ENCODE measurements at regions not wholly inside any gene's neighbourhood (a gene's known extent, or its start where the extent isn't known, plus 50 kb on each side); places are given as distances from the start of the nearest gene placed in this dataset.
A peak's percentile ranks its signal among the peaks of the same experiment; 100 is the strongest.

DNA sequence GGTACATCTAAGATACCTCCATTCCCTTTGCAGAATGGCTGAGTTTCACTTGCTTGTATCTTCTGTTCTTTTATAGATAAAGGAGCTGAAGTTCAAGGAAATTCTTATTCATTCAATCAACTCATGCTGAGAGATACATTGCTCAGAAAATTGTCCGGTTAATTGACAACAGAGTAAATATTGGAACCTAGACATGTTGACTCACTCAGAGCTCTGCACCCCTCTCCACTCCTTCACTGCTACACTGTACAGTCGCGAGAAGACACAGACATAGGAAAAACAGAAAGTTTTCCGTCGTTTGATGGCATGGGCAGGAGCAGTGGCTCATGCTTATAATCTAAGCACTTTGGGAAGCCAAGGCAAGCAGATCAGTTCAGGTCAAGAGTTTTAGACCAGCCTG, 690.5 kb upstream of the SOX9 start:
- Histone ChIP-seq H3K4me3 (ENCODE audit: low read depth, low read length) (no peak overlapping the region), H3K27ac (ENCODE audit: insufficient read depth, low read length, poor library complexity, severe bottlenecking) (no peak overlapping the region), H3K27me3 (ENCODE audit: control insufficient read depth, insufficient read depth, low read length) (no peaks in the 10 kb centered on the region), H3K4me1 (ENCODE audit: control insufficient read depth, insufficient read depth, low read length, poor library complexity, severe bottlenecking) (no peaks in the 10 kb centered on the region), H3K9me3 (ENCODE audit: control insufficient read depth in 2 of 2, low read length in 2 of 2) (peaks cover 0 to 4% of the 10 kb centered on the region in 2 experiments), H3K36me3 (ENCODE audit: control insufficient read depth, insufficient read depth, low read length) (no peaks in the 10 kb centered on the region)
- Mint-ChIP-seq H3K9me3 (peaks cover 0 to 19% (median 4%) of the 10 kb centered on the region in 7 donors), H3K27me3 (no peaks in the 10 kb centered on the region), H3K4me3 (no peak overlapping the region), H3K36me3 (no peaks in the 10 kb centered on the region), H3K27ac (no peak overlapping the region), H3K4me1 (no peaks in the 10 kb centered on the region)
- ATAC-seq (ENCODE audit: low read depth in 2 of 2) (no peak), DNase-seq (no peak)

DNA sequence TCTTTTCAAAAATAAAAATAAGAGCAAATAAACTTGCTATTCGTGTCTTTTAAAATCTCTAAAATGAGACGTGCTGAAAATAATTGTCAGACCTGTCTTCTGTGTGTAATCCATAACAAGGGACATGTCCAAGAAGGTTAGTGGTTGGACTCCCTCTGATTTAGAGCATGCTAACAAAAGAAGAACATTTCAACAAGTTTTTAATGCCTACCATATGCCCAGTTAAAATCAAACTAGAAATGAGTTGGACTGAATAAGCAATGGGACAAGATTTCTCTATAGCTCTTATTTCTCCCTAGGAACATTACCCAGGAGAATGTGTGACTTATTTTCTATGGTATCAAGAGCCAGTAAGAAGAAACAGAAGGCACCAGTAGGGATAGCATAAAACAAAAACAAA, 689.7 kb upstream of the SOX9 start:
- H3K9me3 Mint-ChIP-seq = peaks cover 0 to 14% (median 4%) of the 10 kb centered on the region in 7 donors

DNA sequence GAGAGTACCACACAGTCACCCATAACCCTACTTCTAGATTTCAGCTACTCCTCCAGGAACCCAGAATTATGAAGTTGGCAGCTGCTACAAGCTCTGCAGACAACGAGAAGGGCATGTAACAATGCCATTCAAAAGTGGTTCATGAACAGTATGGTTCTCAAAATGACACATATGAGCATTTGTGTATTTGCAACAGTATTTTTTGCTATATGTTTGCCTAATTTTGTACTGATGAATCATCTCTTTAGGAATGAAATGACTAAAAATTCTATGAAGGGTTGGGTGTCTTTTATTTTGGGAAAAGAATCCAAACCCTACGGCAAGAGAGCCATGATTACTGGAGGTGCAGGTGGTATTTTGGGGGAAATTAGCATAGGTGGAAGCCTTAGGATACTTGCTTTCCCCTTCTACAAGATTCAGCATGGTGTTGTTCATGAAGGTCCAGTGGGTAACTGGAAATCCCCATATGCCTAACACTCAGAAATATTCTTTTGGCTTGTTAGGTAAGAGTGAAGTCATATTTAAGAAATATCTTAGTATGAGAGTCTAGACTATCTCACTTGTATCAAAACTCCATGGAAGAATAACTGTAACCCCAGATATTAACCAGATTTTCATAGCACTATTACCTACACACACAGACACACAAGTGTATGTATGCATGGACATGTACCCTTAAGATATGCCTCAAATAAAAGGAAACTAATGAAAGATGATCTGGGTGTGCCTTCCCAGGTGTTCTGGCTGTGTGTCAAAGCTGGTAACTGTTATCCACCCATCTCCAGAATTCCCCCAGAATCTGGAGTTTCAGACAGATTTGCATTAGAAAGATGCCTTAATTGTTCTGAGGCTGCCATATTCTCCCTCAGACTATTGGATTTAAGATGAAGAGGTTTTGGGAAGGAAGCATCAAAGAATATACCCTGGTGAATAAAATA, 688.2 kb upstream of the SOX9 start:
- no peak overlapping the region for H3K27ac Mint-ChIP-seq
- Histone ChIP-seq H3K4me3 (ENCODE audit: low read depth, low read length) (no peak overlapping the region), H3K27me3 (ENCODE audit: control insufficient read depth, insufficient read depth, low read length) (no peaks in the 10 kb centered on the region), H3K4me1 (ENCODE audit: control insufficient read depth, insufficient read depth, low read length, poor library complexity, severe bottlenecking) (no peaks in the 10 kb centered on the region), H3K9me3 (ENCODE audit: control insufficient read depth in 2 of 2, low read length in 2 of 2) (peaks cover 0 to 4% of the 10 kb centered on the region in 2 experiments), H3K36me3 (ENCODE audit: control insufficient read depth, insufficient read depth, low read length) (no peaks in the 10 kb centered on the region), H3K27ac (ENCODE audit: insufficient read depth, low read length, poor library complexity, severe bottlenecking) (no peak overlapping the region)
- no peaks in the 10 kb centered on the region for H3K27me3 Mint-ChIP-seq
- peaks cover 0 to 8% (median 4%) of the 10 kb centered on the region in 7 donors for H3K9me3 Mint-ChIP-seq
- no peak for ATAC-seq (ENCODE audit: low read depth in 2 of 2)
- DNase-seq = no peak
- H3K36me3 Mint-ChIP-seq = no peaks in the 10 kb centered on the region
- H3K4me3 Mint-ChIP-seq = no peak overlapping the region
- H3K4me1 Mint-ChIP-seq = no peaks in the 10 kb centered on the region

More for the DNA sequence above, 689.7 kb upstream of the SOX9 start:
- H3K27ac Mint-ChIP-seq = no peak overlapping the region
- DNase-seq (no peak), ATAC-seq (ENCODE audit: low read depth in 2 of 2) (no peak)
- Histone ChIP-seq H3K27me3 (ENCODE audit: control insufficient read depth, insufficient read depth, low read length) (no peaks in the 10 kb centered on the region), H3K4me3 (ENCODE audit: low read depth, low read length) (no peak overlapping the region), H3K27ac (ENCODE audit: insufficient read depth, low read length, poor library complexity, severe bottlenecking) (no peak overlapping the region), H3K4me1 (ENCODE audit: control insufficient read depth, insufficient read depth, low read length, poor library complexity, severe bottlenecking) (no peaks in the 10 kb centered on the region), H3K36me3 (ENCODE audit: control insufficient read depth, insufficient read depth, low read length) (no peaks in the 10 kb centered on the region), H3K9me3 (ENCODE audit: control insufficient read depth in 2 of 2, low read length in 2 of 2) (peaks cover 0 to 4% of the 10 kb centered on the region in 2 experiments)
- no peaks in the 10 kb centered on the region for H3K36me3 Mint-ChIP-seq
- H3K27me3 Mint-ChIP-seq = no peaks in the 10 kb centered on the region
- H3K4me3 Mint-ChIP-seq = no peak overlapping the region
- H3K4me1 Mint-ChIP-seq = no peaks in the 10 kb centered on the region

DNA sequence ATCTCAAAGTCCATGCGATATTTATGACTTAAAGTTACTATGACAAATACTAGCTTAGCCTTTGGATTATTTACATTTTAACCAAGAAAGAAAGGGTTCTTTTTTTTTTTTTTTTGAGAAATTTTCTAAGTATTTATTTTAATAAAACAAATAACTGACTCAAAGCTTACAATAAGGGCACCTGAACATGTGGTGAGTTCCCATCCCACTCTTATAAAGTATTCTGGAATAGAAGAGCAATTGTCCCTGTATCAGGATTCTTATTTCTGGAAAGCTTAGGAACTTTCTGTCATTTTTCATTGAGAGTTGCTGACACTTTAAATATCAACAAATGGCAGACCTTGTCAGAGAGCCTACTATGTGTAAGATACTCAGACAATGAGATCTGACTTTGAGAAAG, 686.1 kb upstream of the SOX9 start:
- no peak for DNase-seq
- no peaks in the 10 kb centered on the region for H3K36me3 ChIP-seq (ENCODE audit: control insufficient read depth, insufficient read depth, low read length)
- no peaks in the 10 kb centered on the region for H3K9me3 ChIP-seq (ENCODE audit: control insufficient read depth in 2 of 2, low read length in 2 of 2)
- H3K27me3 ChIP-seq (ENCODE audit: control insufficient read depth, insufficient read depth, low read length) = no peaks in the 10 kb centered on the region
- Mint-ChIP-seq H3K27ac (no peak overlapping the region), H3K4me3 (no peak overlapping the region), H3K27me3 (no peaks in the 10 kb centered on the region), H3K36me3 (no peaks in the 10 kb centered on the region), H3K4me1 (no peaks in the 10 kb centered on the region), H3K9me3 (peaks cover 0 to 7% (median 4%) of the 10 kb centered on the region in 7 donors)
- H3K27ac ChIP-seq (ENCODE audit: insufficient read depth, low read length, poor library complexity, severe bottlenecking) = no peak overlapping the region
- H3K4me3 ChIP-seq (ENCODE audit: low read depth, low read length) = no peak overlapping the region
- ATAC-seq (ENCODE audit: low read depth in 2 of 2) = no peak
- H3K4me1 ChIP-seq (ENCODE audit: control insufficient read depth, insufficient read depth, low read length, poor library complexity, severe bottlenecking) = no peaks in the 10 kb centered on the region

DNA sequence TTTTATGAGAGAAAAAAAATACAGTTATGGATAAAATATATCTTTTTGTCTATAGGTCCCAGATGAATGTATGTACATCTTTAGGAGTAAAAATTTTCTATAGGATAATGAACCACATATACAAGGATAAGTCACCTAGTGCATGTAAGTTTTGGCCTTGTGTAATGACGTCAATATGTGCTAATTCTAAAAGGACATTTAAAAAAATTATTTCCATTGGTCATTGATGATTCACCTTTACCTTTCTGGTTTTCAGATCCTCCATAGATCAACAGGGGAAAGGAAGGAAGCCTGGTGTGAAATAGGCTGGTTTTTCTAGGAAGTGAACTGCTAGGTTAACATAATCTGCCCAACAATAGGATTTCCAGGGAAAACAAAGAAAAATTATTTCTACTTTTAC, 684.3 kb upstream of the SOX9 start:
- Histone ChIP-seq H3K36me3 (ENCODE audit: control insufficient read depth, insufficient read depth, low read length) (no peaks in the 10 kb centered on the region), H3K4me3 (ENCODE audit: low read depth, low read length) (no peak overlapping the region), H3K4me1 (ENCODE audit: control insufficient read depth, insufficient read depth, low read length, poor library complexity, severe bottlenecking) (no peaks in the 10 kb centered on the region), H3K27me3 (ENCODE audit: control insufficient read depth, insufficient read depth, low read length) (no peaks in the 10 kb centered on the region), H3K27ac (ENCODE audit: insufficient read depth, low read length, poor library complexity, severe bottlenecking) (no peak overlapping the region), H3K9me3 (ENCODE audit: control insufficient read depth in 2 of 2, low read length in 2 of 2) (no peaks in the 10 kb centered on the region)
- H3K9me3 Mint-ChIP-seq = peaks cover 0 to 16% (median 6%) of the 10 kb centered on the region in 7 donors
- H3K4me3 Mint-ChIP-seq = no peak overlapping the region
- H3K27ac Mint-ChIP-seq = no peak overlapping the region
- H3K27me3 Mint-ChIP-seq = no peaks in the 10 kb centered on the region
- H3K4me1 Mint-ChIP-seq = no peaks in the 10 kb centered on the region
- DNase-seq (no peak), ATAC-seq (ENCODE audit: low read depth in 2 of 2) (no peak)
- H3K36me3 Mint-ChIP-seq = no peaks in the 10 kb centered on the region

DNA sequence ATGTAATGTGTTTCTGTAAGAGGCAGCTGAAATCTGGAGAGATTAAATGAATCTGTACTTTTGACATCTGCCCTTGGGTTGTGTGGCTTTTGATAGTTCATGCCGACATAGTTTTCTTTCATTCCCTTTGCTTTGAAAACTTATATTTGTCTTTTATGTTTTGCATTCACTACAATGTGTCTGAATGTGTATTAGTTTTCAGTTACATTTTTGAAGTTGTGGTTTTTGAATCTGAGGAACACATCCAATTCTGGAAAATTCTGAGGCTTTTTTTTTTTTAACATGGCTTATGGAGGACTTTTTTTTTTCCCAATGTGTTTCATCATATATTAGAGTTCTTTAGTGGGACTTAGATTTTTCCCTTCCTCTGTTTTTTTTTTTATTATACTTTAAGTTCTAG, 683.7 kb upstream of the SOX9 start:
- Histone ChIP-seq H3K36me3 (ENCODE audit: control insufficient read depth, insufficient read depth, low read length) (no peaks in the 10 kb centered on the region), H3K4me3 (ENCODE audit: low read depth, low read length) (no peak overlapping the region), H3K9me3 (ENCODE audit: control insufficient read depth in 2 of 2, low read length in 2 of 2) (no peaks in the 10 kb centered on the region), H3K4me1 (ENCODE audit: control insufficient read depth, insufficient read depth, low read length, poor library complexity, severe bottlenecking) (no peaks in the 10 kb centered on the region), H3K27ac (ENCODE audit: insufficient read depth, low read length, poor library complexity, severe bottlenecking) (no peak overlapping the region), H3K27me3 (ENCODE audit: control insufficient read depth, insufficient read depth, low read length) (no peaks in the 10 kb centered on the region)
- H3K36me3 Mint-ChIP-seq = no peaks in the 10 kb centered on the region
- no peaks in the 10 kb centered on the region for H3K4me1 Mint-ChIP-seq
- ATAC-seq (ENCODE audit: low read depth in 2 of 2) (no peak), DNase-seq (no peak)
- H3K9me3 Mint-ChIP-seq = peaks cover 0 to 19% (median 4%) of the 10 kb centered on the region in 7 donors
- H3K4me3 Mint-ChIP-seq = no peak overlapping the region
- no peak overlapping the region for H3K27ac Mint-ChIP-seq
- H3K27me3 Mint-ChIP-seq = no peaks in the 10 kb centered on the region

DNA sequence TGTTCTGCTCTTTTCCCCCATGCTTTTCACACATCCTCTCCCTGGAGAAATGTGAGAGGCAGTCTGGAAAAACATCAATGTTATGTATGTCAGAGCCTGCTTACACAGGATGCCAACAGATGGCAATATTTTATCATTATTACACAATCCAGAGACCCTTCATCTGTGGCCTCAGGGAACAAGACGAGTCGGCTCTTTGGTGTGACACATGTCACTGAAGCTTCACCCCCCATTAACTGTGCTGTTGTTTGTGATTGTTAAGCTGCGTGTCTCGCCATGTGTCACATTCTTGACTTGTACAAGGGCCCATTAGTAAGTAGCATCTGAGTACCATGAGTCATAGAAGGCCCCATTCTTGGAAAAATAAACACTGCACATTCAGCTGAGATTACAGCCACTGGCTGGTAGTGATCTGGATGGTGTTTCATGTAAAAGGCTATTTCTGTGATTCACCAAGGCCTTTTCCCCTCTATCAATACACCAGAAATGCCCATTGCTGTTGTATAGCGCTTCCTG, 682.1 kb upstream of the SOX9 start:
- no peaks in the 10 kb centered on the region for H3K4me1 Mint-ChIP-seq

DNA sequence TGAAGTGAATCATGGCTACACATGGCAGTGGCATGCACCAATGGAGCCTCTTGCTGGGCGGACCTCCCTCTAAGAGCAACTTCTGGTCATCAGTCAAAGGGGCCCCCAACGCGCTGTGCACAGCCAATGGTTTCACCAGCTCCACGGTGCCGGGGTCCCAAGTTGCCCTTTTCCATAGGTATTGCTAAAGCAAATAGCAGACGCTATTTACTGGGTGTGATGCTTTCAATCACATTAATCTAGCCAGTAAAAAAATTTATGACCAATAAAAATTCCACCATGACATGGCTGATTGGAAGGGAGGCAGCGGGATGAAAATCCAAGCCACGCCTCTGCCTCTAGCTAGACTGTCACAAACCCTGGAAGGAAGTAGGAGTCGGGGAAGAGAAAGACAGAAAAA, 680.3 kb upstream of the SOX9 start:
- Histone ChIP-seq H3K36me3 (ENCODE audit: control insufficient read depth, insufficient read depth, low read length) (no peaks in the 10 kb centered on the region), H3K27me3 (ENCODE audit: control insufficient read depth, insufficient read depth, low read length) (no peaks in the 10 kb centered on the region), H3K4me1 (ENCODE audit: control insufficient read depth, insufficient read depth, low read length, poor library complexity, severe bottlenecking) (no peaks in the 10 kb centered on the region), H3K4me3 (ENCODE audit: low read depth, low read length) (no peak overlapping the region), H3K9me3 (ENCODE audit: control insufficient read depth in 2 of 2, low read length in 2 of 2) (no peaks in the 10 kb centered on the region), H3K27ac (ENCODE audit: insufficient read depth, low read length, poor library complexity, severe bottlenecking) (no peak overlapping the region)
- Mint-ChIP-seq H3K36me3 (no peaks in the 10 kb centered on the region), H3K4me1 (no peaks in the 10 kb centered on the region), H3K27me3 (no peaks in the 10 kb centered on the region), H3K27ac (peak overlapping the region in 1 of 3 donors; percentile 95), H3K4me3 (no peak overlapping the region), H3K9me3 (peaks cover 0 to 19% (median 4%) of the 10 kb centered on the region in 7 donors)
- ATAC-seq (ENCODE audit: low read depth in 2 of 2) (no peak), DNase-seq (no peak)

More for the DNA sequence above, 682.1 kb upstream of the SOX9 start:
- no peak overlapping the region for H3K4me3 Mint-ChIP-seq
- H3K27me3 ChIP-seq (ENCODE audit: control insufficient read depth, insufficient read depth, low read length) = no peaks in the 10 kb centered on the region
- no peak overlapping the region for H3K4me3 ChIP-seq (ENCODE audit: low read depth, low read length)
- H3K27ac ChIP-seq (ENCODE audit: insufficient read depth, low read length, poor library complexity, severe bottlenecking) = no peak overlapping the region
- H3K36me3 Mint-ChIP-seq = no peaks in the 10 kb centered on the region
- no peak overlapping the region for H3K27ac Mint-ChIP-seq
- no peaks in the 10 kb centered on the region for H3K27me3 Mint-ChIP-seq
- peaks cover 0 to 19% (median 4%) of the 10 kb centered on the region in 7 donors for H3K9me3 Mint-ChIP-seq
- no peak for DNase-seq
- H3K4me1 ChIP-seq (ENCODE audit: control insufficient read depth, insufficient read depth, low read length, poor library complexity, severe bottlenecking) = no peaks in the 10 kb centered on the region
- H3K36me3 ChIP-seq (ENCODE audit: control insufficient read depth, insufficient read depth, low read length) = no peaks in the 10 kb centered on the region
- ATAC-seq (ENCODE audit: low read depth in 2 of 2) = no peak
- H3K9me3 ChIP-seq (ENCODE audit: control insufficient read depth in 2 of 2, low read length in 2 of 2) = no peaks in the 10 kb centered on the region
